OCI-LY7 (cell line): ENCODE measurements at regions not wholly inside any gene's neighbourhood (a gene's known extent, or its start where the extent isn't known, plus 50 kb on each side); places are given as distances from the start of the nearest gene placed in this dataset.

ENCODE experiments used
- BruUV-seq: library from RNA; stranded (reverse); fragments of 400-500 nt; replicated peaks from 2 replicates; lab custom pipeline; 2021; lab: Mats Ljungman, UMichigan
- CTCF ChIA-PET: fragments of 300-600 bp; sonication (Branson Sonifier 250); formaldehyde crosslinking; loops from one replicate; lab custom pipeline; 2022; ENCODE audit warnings: antibody characterized with exemption; ENCODE audit not compliant: unreplicated experiment; lab: Charles Lee
- POLR2A ChIA-PET: fragments of 300-600 bp; sonication (Branson Sonifier 250); formaldehyde crosslinking; loops from one replicate; lab custom pipeline; 2022; ENCODE audit warnings: antibody characterized with exemption; lab: Charles Lee
- DNase-seq: peaks from one replicate; pipeline ENCODE4 v3.0.0-alpha.2; 2015; ENCODE audit warnings: low spot score
- H2AFZ ChIP-seq: fragments of 200-600 bp; sonication (generic), shearing (Covaris generic); 2 replicates; pipeline ENCODE4 v1.6.1; 2014; ENCODE audit warnings: mild to moderate bottlenecking, antibody characterized with exemption, low read length, moderate library complexity
- H3K27ac ChIP-seq: fragments of 200-600 bp; sonication (generic); 2 replicates; pipeline ENCODE4 v1.5.1; 2014; ENCODE audit warnings: mixed run types, low read depth, mild to moderate bottlenecking, moderate library complexity, low read length, inconsistent platforms; ENCODE audit not compliant: poor library complexity, severe bottlenecking
- H3K36me3 ChIP-seq: fragments of 200-600 bp; sonication (generic); 2 replicates; pipeline ENCODE4 v1.6.1; 2014; ENCODE audit warnings: mild to moderate bottlenecking, antibody characterized with exemption, low read length, moderate library complexity, mixed read lengths; ENCODE audit not compliant: insufficient read depth
- H3K4me1 ChIP-seq: fragments of 200-600 bp; sonication (generic); 2 replicates; pipeline ENCODE4 v1.5.1; 2014; ENCODE audit warnings: mild to moderate bottlenecking, low read length; ENCODE audit not compliant: insufficient read depth, poor library complexity, severe bottlenecking
- H3K4me2 ChIP-seq: fragments of 200-600 bp; sonication (generic); 2 replicates; pipeline ENCODE4 v1.6.1; 2014; ENCODE audit warnings: mild to moderate bottlenecking, low read length
- H3K4me3 ChIP-seq: fragments of 200-600 bp; sonication (generic); 2 replicates; pipeline ENCODE4 v1.5.1; 2014; ENCODE audit warnings: mild to moderate bottlenecking, low read depth, low read length; ENCODE audit not compliant: poor library complexity, severe bottlenecking
- H3K79me2 ChIP-seq: fragments of 200-600 bp; sonication (generic); 2 replicates; pipeline ENCODE4 v1.6.1; 2016; ENCODE audit warnings: low read depth, mild to moderate bottlenecking, low read length, moderate library complexity, mixed read lengths; ENCODE audit not compliant: insufficient read depth
- H3K9me2 ChIP-seq: fragments of 200-600 bp; sonication (generic); 2 replicates; pipeline ENCODE4 v1.6.1; 2016; ENCODE audit warnings: mild to moderate bottlenecking, low read length, mixed read lengths; ENCODE audit not compliant: insufficient read depth
- H3K9me3 ChIP-seq: fragments of 200-600 bp; sonication (generic); 2 replicates; pipeline ENCODE4 v1.6.1; 2014; ENCODE audit warnings: mild to moderate bottlenecking, mixed run types, low read length, mixed read lengths
- H4K20me1 ChIP-seq: fragments of 200-600 bp; sonication (generic); 2 replicates; pipeline ENCODE4 v1.6.1; 2014; ENCODE audit warnings: mild to moderate bottlenecking, antibody characterized with exemption, low read length, moderate library complexity, mixed read lengths; ENCODE audit not compliant: insufficient read depth
- EZH2phosphoT487 ChIP-seq: fragments of 200-600 bp; sonication (generic); IDR thresholded peaks from 2 replicates; pipeline ENCODE4 v1.6.1; 2018; ENCODE audit warnings: low read depth, borderline replicate concordance, mild to moderate bottlenecking, mixed run types, antibody characterized with exemption, low read length, moderate library complexity, mixed read lengths
- intact Hi-C: fragments of 100-400 bp; cut with micrococcal nuclease; formaldehyde crosslinking; loops from one replicate; pipeline ENCODE4 v1.10.0; 2022; ENCODE audit not compliant: unreplicated experiment
- TF ChIP-seq, protein P1 (sequence below): fragments of 200-600 bp; sonication (generic); conservative IDR thresholded peaks from 2 replicates; pipeline ENCODE4 v1.5.1; 2014; ENCODE audit warnings: mild to moderate bottlenecking, antibody characterized with exemption, low read length, moderate library complexity, mixed read lengths

GRCh38 chr3:72388644-72389043 is 459.6 kb downstream of the SHQ1 start:
- ChIA-PET CTCF (no interaction called here), POLR2A (interaction anchor here (1.9 kb wide), 1 partner anchor 14 kb away, joined by 7 read pairs; no protein-coding TSS in a partner anchor)
- no peaks in the 10 kb centered on the region for H3K36me3 ChIP-seq
- no peak for DNase-seq
- H3K4me3 ChIP-seq: no peak overlapping the region
- no peak for TF ChIP-seq EZH2phosphoT487
- TF ChIP-seq, protein P1, sequence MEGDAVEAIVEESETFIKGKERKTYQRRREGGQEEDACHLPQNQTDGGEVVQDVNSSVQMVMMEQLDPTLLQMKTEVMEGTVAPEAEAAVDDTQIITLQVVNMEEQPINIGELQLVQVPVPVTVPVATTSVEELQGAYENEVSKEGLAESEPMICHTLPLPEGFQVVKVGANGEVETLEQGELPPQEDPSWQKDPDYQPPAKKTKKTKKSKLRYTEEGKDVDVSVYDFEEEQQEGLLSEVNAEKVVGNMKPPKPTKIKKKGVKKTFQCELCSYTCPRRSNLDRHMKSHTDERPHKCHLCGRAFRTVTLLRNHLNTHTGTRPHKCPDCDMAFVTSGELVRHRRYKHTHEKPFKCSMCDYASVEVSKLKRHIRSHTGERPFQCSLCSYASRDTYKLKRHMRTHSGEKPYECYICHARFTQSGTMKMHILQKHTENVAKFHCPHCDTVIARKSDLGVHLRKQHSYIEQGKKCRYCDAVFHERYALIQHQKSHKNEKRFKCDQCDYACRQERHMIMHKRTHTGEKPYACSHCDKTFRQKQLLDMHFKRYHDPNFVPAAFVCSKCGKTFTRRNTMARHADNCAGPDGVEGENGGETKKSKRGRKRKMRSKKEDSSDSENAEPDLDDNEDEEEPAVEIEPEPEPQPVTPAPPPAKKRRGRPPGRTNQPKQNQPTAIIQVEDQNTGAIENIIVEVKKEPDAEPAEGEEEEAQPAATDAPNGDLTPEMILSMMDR: no peak
- intact Hi-C loops: no loop called here
- peaks cover 36% of the 10 kb centered on the region; the same call in 1 of the 2 replicates for H3K79me2 ChIP-seq
- no peak overlapping the region for H2AFZ ChIP-seq
- H3K9me2 ChIP-seq: no peaks in the 10 kb centered on the region
- H3K27ac ChIP-seq: no peak overlapping the region
- no TSS peak for BruUV-seq
- peaks cover 59% of the 10 kb centered on the region for H4K20me1 ChIP-seq
- no peak overlapping the region for H3K4me2 ChIP-seq
- H3K4me1 ChIP-seq: no peaks in the 10 kb centered on the region
- H3K9me3 ChIP-seq: no peaks in the 10 kb centered on the region

DNA sequence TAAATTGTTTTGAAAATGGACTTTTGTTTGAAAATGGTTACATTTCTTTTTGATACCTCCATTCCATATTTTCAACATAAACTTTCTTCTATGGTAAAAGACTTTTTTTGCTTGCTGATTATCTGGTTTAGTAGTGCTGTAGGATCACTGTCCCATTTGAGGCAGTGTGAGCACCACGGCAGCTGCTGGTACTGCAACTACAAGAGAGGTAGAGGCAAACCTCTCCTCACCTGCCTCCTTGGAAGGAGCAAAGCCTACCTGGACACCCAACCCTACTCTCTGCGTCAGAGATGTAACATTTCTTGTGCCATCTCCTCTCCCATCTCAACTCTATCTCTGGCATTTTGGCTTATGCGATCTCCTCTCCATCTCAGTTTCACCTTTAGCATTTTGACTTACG is 460.1 kb downstream of the SHQ1 start:
- Histone ChIP-seq H2AFZ (no peak overlapping the region), H3K27ac (no peak overlapping the region), H3K36me3 (no peaks in the 10 kb centered on the region), H3K4me1 (no peaks in the 10 kb centered on the region), H3K79me2 (peaks cover 36% of the 10 kb centered on the region; the same call in 1 of the 2 replicates), H3K4me2 (no peak overlapping the region), H3K9me2 (no peaks in the 10 kb centered on the region), H3K4me3 (no peak overlapping the region), H3K9me3 (no peaks in the 10 kb centered on the region), H4K20me1 (peaks cover 58% of the 10 kb centered on the region)
- no peak for TF ChIP-seq EZH2phosphoT487
- TF ChIP-seq, protein P1: no peak
- no peak for DNase-seq
- intact Hi-C loops: no loop called here
- ChIA-PET POLR2A (interaction anchor here (1.9 kb wide), 1 partner anchor 13 kb away, joined by 7 read pairs; no protein-coding TSS in a partner anchor), CTCF (no interaction called here)
- BruUV-seq: no TSS peak

DNA sequence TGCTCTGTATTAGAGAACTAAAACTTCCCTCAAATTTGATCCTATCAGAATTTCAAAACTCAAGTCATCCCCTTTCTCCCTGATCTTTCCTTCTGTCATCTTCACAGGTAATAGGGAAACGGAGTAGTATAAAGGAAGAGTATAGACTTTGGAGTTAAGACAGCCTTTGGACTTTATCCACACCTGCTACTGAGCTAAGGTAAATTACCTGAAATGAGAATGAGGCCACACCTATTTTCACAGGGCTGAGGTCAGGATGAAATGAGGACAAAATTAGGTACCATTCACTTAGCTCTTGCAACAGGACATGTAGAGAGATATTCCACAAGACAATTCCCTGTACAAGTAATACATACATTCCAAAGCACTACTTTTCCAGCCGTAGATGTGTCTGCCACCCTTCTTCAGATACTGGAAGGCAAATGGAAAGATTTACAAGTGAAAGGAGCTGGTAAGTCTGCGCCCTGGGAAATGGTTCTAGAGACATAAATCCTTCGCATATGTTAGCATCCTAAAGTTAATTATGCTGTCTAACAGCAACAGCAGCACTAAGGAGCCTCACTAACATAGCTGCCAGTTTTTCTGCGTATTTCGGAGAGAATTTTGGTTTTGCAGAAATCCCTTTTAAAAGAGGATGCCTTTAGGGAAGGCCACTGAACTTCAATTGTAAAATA is 461.8 kb downstream of the SHQ1 start:
- Histone ChIP-seq H4K20me1 (peaks cover 51% of the 10 kb centered on the region), H3K4me2 (no peak overlapping the region), H3K79me2 (peaks cover 32% of the 10 kb centered on the region; the same call in 1 of the 2 replicates), H2AFZ (no peak overlapping the region), H3K9me2 (no peaks in the 10 kb centered on the region), H3K4me1 (no peaks in the 10 kb centered on the region), H3K36me3 (no peaks in the 10 kb centered on the region), H3K4me3 (no peak overlapping the region), H3K27ac (no peak overlapping the region), H3K9me3 (no peaks in the 10 kb centered on the region)
- intact Hi-C loops: no loop called here
- no TSS peak for BruUV-seq
- no peak for TF ChIP-seq EZH2phosphoT487
- TF ChIP-seq, protein P1: no peak
- DNase-seq: no peak
- CTCF ChIA-PET: no interaction called here
- POLR2A ChIA-PET: interaction anchor here (1.4 kb wide), 1 partner anchor 10 kb away, joined by 5 read pairs; no protein-coding TSS in a partner anchor
